ENCODE measurements at regions not wholly inside any gene's neighbourhood (a gene's known extent, or its start where the extent isn't known, plus 50 kb on each side); places are given as distances from the start of the nearest gene placed in this dataset.
"Not testable (repeated sequence)": the region's sequence is repeated elsewhere in the genome, so short reads cannot be mapped to it uniquely, and the experiment has no call there.

DNA sequence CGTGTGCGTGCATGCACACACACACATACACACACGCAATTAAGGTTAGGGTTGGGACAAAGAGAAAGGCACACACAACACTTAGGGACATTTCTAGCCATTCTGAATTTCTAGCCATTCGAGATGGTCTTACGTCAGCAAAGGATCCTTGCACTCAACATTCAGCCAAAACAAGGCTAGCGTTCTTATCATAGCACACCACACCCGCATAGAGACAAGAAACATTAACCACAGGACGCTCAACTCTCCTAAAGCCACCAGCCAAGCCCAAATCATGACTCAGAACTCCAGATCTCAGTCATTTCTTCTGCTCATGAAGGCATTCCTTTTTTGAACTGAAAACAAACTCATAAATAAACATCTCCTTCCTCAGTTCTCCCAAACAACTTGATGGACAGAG lies 106.8 kb downstream of the LMO4 start:
- H3K36me3 ChIP-seq (ENCODE audit: control insufficient read depth, insufficient read depth, low read length) = no peaks in the 10 kb centered on the region
- DNase-seq (ENCODE audit: low read depth) = no peak
- H3K27me3 ChIP-seq (ENCODE audit: control insufficient read depth, insufficient read depth, low read length) = no peaks in the 10 kb centered on the region
- H3K4me3 ChIP-seq (ENCODE audit: low read depth, low read length) = no peak overlapping the region
- TF ChIP-seq, protein P1, sequence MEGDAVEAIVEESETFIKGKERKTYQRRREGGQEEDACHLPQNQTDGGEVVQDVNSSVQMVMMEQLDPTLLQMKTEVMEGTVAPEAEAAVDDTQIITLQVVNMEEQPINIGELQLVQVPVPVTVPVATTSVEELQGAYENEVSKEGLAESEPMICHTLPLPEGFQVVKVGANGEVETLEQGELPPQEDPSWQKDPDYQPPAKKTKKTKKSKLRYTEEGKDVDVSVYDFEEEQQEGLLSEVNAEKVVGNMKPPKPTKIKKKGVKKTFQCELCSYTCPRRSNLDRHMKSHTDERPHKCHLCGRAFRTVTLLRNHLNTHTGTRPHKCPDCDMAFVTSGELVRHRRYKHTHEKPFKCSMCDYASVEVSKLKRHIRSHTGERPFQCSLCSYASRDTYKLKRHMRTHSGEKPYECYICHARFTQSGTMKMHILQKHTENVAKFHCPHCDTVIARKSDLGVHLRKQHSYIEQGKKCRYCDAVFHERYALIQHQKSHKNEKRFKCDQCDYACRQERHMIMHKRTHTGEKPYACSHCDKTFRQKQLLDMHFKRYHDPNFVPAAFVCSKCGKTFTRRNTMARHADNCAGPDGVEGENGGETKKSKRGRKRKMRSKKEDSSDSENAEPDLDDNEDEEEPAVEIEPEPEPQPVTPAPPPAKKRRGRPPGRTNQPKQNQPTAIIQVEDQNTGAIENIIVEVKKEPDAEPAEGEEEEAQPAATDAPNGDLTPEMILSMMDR (IDR thresholded peaks at IDR 0.05; ENCODE audit: insufficient read depth, low read length, poor library complexity, severe bottlenecking) = no peak

DNA sequence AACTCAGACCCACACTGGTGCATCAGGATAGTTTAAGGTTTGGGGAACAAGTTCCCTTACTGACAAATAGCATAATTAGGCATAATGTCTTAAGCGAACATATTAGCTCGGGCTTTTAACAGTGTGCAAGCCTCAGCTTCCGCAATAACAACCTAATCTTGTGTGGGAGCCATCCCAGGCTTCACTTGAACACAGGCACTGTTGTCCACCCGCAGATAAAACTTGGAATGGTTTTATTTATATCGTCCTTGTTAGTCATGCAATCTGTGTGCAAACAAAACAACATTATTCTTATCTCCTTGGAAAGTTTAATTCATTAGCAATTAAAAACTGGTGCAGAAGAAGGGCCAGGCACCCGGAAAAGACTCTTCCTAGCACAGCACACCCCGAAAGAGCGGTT lies 107.4 kb downstream of the LMO4 start:
- not testable (repeated sequence) for H3K4me3 ChIP-seq (ENCODE audit: low read depth, low read length); DNase-seq (ENCODE audit: low read depth); H3K27me3 ChIP-seq (ENCODE audit: control insufficient read depth, insufficient read depth, low read length); H3K36me3 ChIP-seq (ENCODE audit: control insufficient read depth, insufficient read depth, low read length)

DNA sequence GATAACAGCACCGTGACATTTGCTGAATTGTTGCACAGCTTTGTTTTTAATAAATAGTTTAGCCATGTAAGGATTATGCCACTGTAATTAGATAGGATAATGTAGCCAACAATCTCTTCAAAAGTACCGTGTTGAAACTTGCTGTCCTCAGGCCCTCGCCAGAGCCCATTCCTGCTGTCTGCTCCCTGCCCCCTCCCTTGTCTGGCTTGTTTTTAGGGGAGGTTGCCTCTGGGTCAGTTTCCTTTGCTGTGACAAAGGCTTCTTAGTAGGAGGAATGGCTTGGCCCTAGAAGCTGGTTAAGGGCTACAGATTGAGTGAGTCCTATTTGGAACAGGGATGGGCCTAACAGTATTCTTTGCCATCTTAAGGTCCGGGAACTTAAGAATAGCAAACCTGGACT lies 107.9 kb downstream of the LMO4 start:
- H3K27me3 ChIP-seq (ENCODE audit: control insufficient read depth, insufficient read depth, low read length) = no peaks in the 10 kb centered on the region
- H3K4me3 ChIP-seq (ENCODE audit: low read depth, low read length) = no peak overlapping the region
- TF ChIP-seq, protein P1 (IDR thresholded peaks at IDR 0.05; ENCODE audit: insufficient read depth, low read length, poor library complexity, severe bottlenecking) = no peak
- no peak for DNase-seq (ENCODE audit: low read depth)
- no peaks in the 10 kb centered on the region for H3K36me3 ChIP-seq (ENCODE audit: control insufficient read depth, insufficient read depth, low read length)

DNA sequence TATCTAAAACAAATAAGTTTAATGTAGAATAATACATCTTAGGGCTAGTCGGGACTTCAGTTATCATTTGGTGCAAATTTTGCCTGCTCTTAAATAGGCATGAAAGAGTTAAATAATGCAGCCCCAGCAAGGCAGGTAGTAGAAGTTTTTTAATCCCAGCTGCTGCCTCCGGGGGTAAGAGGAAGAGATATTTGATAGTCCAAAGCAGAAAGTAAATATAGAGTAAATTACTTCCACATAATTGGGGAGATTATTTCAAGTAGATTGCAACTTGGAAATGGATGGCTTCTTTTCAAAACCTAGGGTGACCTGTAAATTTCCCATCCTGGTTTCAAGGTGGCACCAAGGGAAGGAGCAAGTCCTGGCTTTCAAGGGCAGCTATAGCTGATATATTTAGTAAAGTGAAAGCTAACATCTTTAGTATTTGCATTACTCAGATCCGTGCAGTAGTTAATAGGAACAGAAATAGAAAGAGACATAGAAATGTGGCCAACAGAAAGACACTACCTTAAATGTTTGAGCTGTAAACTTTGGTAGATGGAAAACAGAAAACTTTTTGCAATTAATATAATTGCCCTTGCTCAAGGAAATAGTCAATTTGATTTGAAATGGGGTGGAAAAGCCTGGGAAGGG lies 109.1 kb downstream of the LMO4 start:
- no peak for DNase-seq (ENCODE audit: low read depth)
- TF ChIP-seq, protein P1 (IDR thresholded peaks at IDR 0.05; ENCODE audit: insufficient read depth, low read length, poor library complexity, severe bottlenecking) = no peak
- H3K4me3 ChIP-seq (ENCODE audit: low read depth, low read length) = no peak overlapping the region

DNA sequence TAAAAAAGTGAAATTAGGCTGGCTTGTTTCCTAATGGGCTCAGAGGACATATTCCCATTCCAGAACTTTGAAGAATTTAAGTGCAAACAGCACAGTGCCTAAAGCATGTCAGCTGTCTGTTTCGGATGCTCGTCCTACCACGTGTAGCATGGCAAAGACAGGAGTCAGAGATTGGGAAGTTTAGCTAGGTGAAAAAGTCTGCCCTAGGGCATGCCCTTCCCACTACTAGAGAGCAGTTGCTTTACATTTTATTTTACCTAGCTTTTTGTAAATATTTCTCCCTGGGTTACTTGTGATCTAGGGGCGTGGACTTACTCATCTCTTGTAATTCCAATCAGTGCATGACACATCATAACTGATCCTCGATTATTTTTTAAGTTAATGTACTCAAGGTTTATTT lies 111.1 kb downstream of the LMO4 start:
- H3K27me3 ChIP-seq (ENCODE audit: control insufficient read depth, insufficient read depth, low read length) = no peaks in the 10 kb centered on the region
- DNase-seq (ENCODE audit: low read depth) = no peak
- TF ChIP-seq, protein P1 (IDR thresholded peaks at IDR 0.05; ENCODE audit: insufficient read depth, low read length, poor library complexity, severe bottlenecking) = no peak
- H3K4me3 ChIP-seq (ENCODE audit: low read depth, low read length) = no peak overlapping the region
- H3K36me3 ChIP-seq (ENCODE audit: control insufficient read depth, insufficient read depth, low read length) = no peaks in the 10 kb centered on the region

More for the DNA sequence above, 109.1 kb downstream of the LMO4 start:
- no peaks in the 10 kb centered on the region for H3K27me3 ChIP-seq (ENCODE audit: control insufficient read depth, insufficient read depth, low read length)
- no peaks in the 10 kb centered on the region for H3K36me3 ChIP-seq (ENCODE audit: control insufficient read depth, insufficient read depth, low read length)

DNA sequence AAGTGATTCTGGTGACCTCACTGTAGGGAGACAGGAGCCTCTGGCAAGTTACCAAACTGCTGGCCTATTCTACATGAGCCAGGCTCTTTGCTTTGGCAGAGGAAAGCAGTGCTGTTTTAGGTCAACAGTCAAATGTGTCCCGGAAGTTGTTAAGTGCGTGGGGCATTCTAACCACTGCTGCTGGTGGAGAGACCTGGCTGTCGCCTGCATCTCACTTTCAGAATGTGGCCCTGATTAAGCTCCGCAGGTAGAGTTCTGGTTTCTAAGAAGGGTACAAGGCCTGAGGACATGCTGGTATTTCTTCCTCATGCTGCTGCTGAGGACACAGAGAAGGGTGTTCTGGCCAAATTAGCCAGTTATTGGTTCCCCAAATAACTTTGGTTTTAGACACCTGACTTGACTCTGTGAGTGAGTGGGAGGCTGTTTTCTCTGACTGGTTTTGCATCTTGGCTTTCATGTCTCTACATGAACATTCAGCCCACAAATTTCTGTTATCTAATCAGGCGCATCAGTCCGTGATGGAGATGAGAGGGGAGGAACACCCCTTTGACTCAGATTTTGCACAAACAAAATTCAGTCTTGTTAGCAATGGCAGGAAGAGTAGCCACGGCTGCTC lies 120.8 kb downstream of the LMO4 start:
- DNase-seq (ENCODE audit: low read depth) = no peak
- H3K36me3 ChIP-seq (ENCODE audit: control insufficient read depth, insufficient read depth, low read length) = no peaks in the 10 kb centered on the region
- H3K4me3 ChIP-seq (ENCODE audit: low read depth, low read length) = no peak overlapping the region
- TF ChIP-seq, protein P1 (IDR thresholded peaks at IDR 0.05; ENCODE audit: insufficient read depth, low read length, poor library complexity, severe bottlenecking) = no peak
- no peaks in the 10 kb centered on the region for H3K27me3 ChIP-seq (ENCODE audit: control insufficient read depth, insufficient read depth, low read length)
